ENCODE measurements at regions not wholly inside any gene's neighbourhood (a gene's known extent, or its start where the extent isn't known, plus 50 kb on each side); places are given as distances from the start of the nearest gene placed in this dataset.

DNA sequence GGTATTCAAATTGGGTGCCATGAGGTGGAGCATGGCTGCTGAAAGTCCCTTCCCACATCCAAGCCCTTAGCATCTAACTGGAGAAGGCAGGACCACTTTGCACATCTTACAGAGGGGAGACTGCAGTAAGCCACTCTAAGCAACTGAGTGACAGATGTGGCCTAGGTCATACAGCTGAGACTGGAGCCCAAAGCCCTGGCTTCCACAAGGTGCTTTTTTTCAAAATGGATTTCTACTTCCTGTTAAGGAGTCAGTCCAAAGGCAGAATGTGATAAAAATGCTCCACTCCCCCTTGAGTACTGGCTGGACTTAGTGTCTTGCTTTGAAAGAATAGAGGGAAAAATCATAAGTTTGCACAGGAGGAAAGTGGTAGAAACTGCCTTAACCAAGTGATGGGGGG lies 424.0 kb upstream of the SPRED2 start:
- DNase-seq (no peak), ATAC-seq (no peak)
- Histone ChIP-seq H3K9me3 (no peaks in the 10 kb centered on the region), H3K4me1 (no peaks in the 10 kb centered on the region), H3K36me3 (replicated peaks in 1 of 2; ENCODE audit: insufficient read depth in 1 of 2, low read depth in 2 of 2) (no peaks in the 10 kb centered on the region), H3K4me3 (no peak overlapping the region), H3K27me3 (no peaks in the 10 kb centered on the region), H3K27ac (no peak overlapping the region)
- intact Hi-C loops (cut with DNase I), result no loop called here
- TF ChIP-seq, protein P1, sequence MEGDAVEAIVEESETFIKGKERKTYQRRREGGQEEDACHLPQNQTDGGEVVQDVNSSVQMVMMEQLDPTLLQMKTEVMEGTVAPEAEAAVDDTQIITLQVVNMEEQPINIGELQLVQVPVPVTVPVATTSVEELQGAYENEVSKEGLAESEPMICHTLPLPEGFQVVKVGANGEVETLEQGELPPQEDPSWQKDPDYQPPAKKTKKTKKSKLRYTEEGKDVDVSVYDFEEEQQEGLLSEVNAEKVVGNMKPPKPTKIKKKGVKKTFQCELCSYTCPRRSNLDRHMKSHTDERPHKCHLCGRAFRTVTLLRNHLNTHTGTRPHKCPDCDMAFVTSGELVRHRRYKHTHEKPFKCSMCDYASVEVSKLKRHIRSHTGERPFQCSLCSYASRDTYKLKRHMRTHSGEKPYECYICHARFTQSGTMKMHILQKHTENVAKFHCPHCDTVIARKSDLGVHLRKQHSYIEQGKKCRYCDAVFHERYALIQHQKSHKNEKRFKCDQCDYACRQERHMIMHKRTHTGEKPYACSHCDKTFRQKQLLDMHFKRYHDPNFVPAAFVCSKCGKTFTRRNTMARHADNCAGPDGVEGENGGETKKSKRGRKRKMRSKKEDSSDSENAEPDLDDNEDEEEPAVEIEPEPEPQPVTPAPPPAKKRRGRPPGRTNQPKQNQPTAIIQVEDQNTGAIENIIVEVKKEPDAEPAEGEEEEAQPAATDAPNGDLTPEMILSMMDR (IDR thresholded peaks at IDR 0.05), result no peak
- no peak for TF ChIP-seq POLR2A (IDR thresholded peaks at IDR 0.05)

DNA sequence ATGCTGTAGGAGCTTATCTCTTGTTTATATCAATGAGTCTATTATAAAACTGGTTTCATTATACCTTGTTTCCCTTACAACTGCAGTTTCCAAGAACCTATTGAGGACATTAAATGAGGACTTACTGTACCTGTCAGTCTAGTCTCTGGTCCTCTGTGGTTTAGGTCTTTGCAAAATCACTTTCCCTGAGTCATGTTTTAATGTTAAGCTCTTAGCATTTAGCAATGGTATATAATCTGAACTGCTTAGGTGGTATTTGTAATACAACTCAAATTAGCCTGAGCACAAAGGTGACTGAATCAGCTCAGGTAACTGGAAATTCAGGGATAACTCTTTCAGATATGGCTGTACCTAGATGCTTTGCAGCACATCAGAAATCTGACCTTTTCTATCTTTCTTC lies 418.3 kb upstream of the SPRED2 start:
- Histone ChIP-seq H3K27me3 (no peaks in the 10 kb centered on the region), H3K27ac (no peak overlapping the region), H3K4me1 (no peaks in the 10 kb centered on the region), H3K4me3 (no peak overlapping the region), H3K9me3 (no peaks in the 10 kb centered on the region), H3K36me3 (replicated peaks in 1 of 2; ENCODE audit: insufficient read depth in 1 of 2, low read depth in 2 of 2) (no peaks in the 10 kb centered on the region)
- no peak for TF ChIP-seq POLR2A (IDR thresholded peaks at IDR 0.05)
- DNase-seq, result no peak
- ATAC-seq, result no peak
- intact Hi-C loops (cut with DNase I), result no loop called here

DNA sequence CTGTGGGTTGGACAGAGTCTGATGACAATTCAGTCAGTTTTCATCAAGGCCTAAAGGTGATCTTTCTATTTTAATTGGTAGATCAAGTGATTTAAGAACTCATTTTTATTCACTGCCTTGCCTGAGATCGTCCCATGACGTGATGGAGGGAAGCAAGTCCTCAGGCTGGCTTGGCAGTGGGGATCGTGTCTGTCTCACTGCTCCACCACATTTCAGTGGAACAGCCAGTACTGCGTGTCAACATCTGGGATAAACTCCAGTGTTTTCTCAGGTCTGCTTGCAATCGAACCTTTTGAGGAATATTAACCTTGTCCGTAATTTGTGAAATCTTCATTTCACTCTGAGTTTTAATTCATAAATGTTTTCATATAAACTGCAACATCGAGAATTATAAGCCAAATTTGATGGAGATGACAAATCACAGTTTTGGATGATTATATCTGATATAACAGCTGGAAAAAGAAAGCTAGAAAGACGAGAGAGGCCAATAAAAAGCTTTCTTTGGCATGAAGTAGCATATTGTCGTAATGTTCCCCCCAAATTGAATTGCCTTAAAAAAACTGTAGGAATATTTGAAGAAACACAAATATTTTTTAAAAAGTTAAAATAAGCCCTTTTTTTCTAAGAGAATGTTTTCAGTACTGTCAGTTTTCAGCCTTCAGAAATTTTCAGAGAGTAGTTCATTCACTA lies 414.7 kb upstream of the SPRED2 start:
- Histone ChIP-seq H3K27me3 (no peaks in the 10 kb centered on the region), H3K4me1 (no peaks in the 10 kb centered on the region), H3K36me3 (replicated peaks in 1 of 2; ENCODE audit: insufficient read depth in 1 of 2, low read depth in 2 of 2) (no peaks in the 10 kb centered on the region), H3K27ac (no peak overlapping the region), H3K9me3 (peaks cover 0 to 1% (median 0%) of the 10 kb centered on the region in 3 donors), H3K4me3 (no peak overlapping the region)
- DNase-seq, result peak in 1 of 4 donors; percentile 2
- no peak for TF ChIP-seq POLR2A (IDR thresholded peaks at IDR 0.05)
- TF ChIP-seq, protein P1 (IDR thresholded peaks at IDR 0.05), result no peak
- no peak for ATAC-seq
- 71 to 76% methylated on average over 9 of the region's 9 CpGs for WGBS, 2 donors
- intact Hi-C loops (cut with DNase I), result no loop called here

DNA sequence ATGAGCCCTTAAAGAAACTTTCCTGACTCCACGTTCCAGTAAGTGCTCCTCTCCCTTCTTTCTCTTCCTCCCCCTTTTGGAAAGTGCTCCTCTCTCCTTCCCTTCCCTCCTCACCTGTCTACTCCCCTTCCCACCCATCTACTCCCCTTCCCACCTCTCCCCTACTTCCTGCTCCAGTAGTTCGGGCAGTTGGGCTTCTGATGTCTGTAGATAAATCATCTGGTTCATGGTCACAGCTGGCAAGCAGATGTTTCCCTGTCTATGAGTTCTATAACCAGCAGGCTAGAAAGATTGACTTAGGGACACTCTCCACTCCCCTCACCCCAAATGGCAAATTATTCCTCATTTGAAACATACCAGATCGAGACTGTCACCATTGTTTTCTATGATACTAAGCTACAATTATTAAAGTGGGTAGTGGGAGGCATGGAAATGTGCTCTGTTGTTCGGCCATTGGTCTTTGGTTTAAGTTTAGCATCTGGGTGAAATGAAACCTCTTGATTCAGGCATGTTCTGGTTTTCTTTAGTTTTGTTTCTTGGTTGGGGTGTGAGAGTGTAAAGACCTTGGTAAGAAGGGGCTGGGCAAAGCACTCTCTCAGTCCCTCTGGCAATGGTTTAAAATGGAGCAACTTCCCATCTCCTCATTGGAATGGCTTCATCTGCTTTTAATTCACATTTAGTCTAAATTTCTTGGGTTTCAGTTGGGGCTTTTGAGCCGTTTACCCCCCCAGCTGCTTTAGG lies 413.2 kb upstream of the SPRED2 start:
- WGBS, 2 donors, result 53 to 69% methylated on average over 5 of the region's 5 CpGs
- Histone ChIP-seq H3K9me3 (peaks cover 0 to 3% (median 0%) of the 10 kb centered on the region in 3 donors), H3K27me3 (no peaks in the 10 kb centered on the region), H3K27ac (no peak overlapping the region), H3K4me1 (no peaks in the 10 kb centered on the region), H3K36me3 (replicated peaks in 1 of 2; ENCODE audit: insufficient read depth in 1 of 2, low read depth in 2 of 2) (no peaks in the 10 kb centered on the region), H3K4me3 (no peak overlapping the region)
- no peak for ATAC-seq
- no peak for DNase-seq
- TF ChIP-seq, protein P1 (IDR thresholded peaks at IDR 0.05), result no peak
- no peak for TF ChIP-seq POLR2A (IDR thresholded peaks at IDR 0.05)
- intact Hi-C loops (cut with DNase I), result no loop called here

DNA sequence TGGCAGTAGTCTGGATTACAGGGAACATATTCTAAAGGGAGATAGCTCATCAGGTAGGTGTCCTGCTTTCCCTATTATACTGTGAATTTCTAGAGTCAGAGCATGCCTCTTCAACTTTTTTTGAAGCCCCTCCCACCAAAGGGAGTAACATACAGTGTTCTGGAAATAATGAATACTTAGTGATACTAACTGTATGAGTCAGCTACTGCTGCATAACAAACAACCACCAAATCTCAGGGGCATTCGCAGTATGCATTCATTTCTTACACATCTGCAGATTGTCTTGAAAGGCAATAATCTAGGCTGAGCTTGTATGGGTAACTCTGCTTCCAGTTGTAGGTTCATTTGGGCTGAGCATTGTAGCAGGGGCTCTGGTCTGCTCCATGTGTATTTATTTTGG lies 409.7 kb upstream of the SPRED2 start:
- no peaks in the 10 kb centered on the region for H3K36me3 ChIP-seq (replicated peaks in 1 of 2; ENCODE audit: insufficient read depth in 1 of 2, low read depth in 2 of 2)
- H3K27me3 ChIP-seq, result no peaks in the 10 kb centered on the region
- DNase-seq (no peak), ATAC-seq (no peak)
- WGBS, 2 donors, result 59 to 92% methylated on average over 1 of the region's 1 CpG
- no peak overlapping the region for H3K27ac ChIP-seq
- no peak for TF ChIP-seq POLR2A (IDR thresholded peaks at IDR 0.05)
- TF ChIP-seq, protein P1 (IDR thresholded peaks at IDR 0.05), result no peak
- H3K4me3 ChIP-seq, result no peak overlapping the region
- peaks cover 0 to 3% (median 0%) of the 10 kb centered on the region in 3 donors for H3K9me3 ChIP-seq
- intact Hi-C loops (cut with DNase I), result no loop called here
- H3K4me1 ChIP-seq, result no peaks in the 10 kb centered on the region
